CD14-positive monocyte (primary cell): ENCODE measurements at regions not wholly inside any gene's neighbourhood (a gene's known extent, or its start where the extent isn't known, plus 50 kb on each side); places are given as distances from the start of the nearest gene placed in this dataset.

Experiments used
- DNase-seq, 3 donors: peaks; one replicate each; pipeline ENCODE4 v3.0.0-alpha.2; 2011 to 2022
- H2AFZ ChIP-seq: 2 replicates; pipeline ENCODE4 v1.6.0; 2012; ENCODE audit warnings: mild to moderate bottlenecking, low read depth, low read length, inconsistent platforms; ENCODE audit not compliant: insufficient read depth, poor library complexity, severe bottlenecking
- H3K27ac ChIP-seq, 2 donors: 1 replicate in 1 of 2; 2 replicates in 1 of 2; pipeline ENCODE4 v1.5.1; 2012 to 2013; ENCODE audit warnings: low read length in 2 of 2, control low read depth in 1 of 2, inconsistent platforms in 1 of 2, low read depth in 1 of 2, mild to moderate bottlenecking in 1 of 2
- H3K27me3 ChIP-seq, 2 donors: one replicate each; pipeline versions ENCODE4 v1.6.0 to v1.6.1; 2011 to 2013; ENCODE audit warnings: low read length in 2 of 2; ENCODE audit not compliant: control insufficient read depth in 2 of 2, insufficient read depth in 2 of 2
- H3K36me3 ChIP-seq, 2 donors: replicated peaks in 1 of 2; 1 replicate in 1 of 2; 2 replicates in 1 of 2; pipeline versions ENCODE4 v1.5.1 to v1.6.1; 2012 to 2013; ENCODE audit warnings: low read length in 2 of 2, control low read depth in 1 of 2, inconsistent platforms in 1 of 2, mild to moderate bottlenecking in 1 of 2; ENCODE audit not compliant: insufficient read depth in 2 of 2, control insufficient read depth in 1 of 2
- H3K4me1 ChIP-seq, 2 donors: 1 replicate in 1 of 2; 2 replicates in 1 of 2; pipeline versions ENCODE4 v1.5.1 to v1.6.1; 2012 to 2013; ENCODE audit warnings: low read length in 2 of 2, control low read depth in 1 of 2, inconsistent platforms in 1 of 2, mild to moderate bottlenecking in 1 of 2, moderate library complexity in 1 of 2; ENCODE audit not compliant: insufficient read depth in 2 of 2, control insufficient read depth in 1 of 2
- H3K4me2 ChIP-seq: replicated peaks from 2 replicates; pipeline ENCODE3; 2012; ENCODE audit warnings: low read length, moderate library complexity, mild to moderate bottlenecking; ENCODE audit not compliant: poor library complexity, severe bottlenecking; ENCODE audit errors: extremely low read depth
- H3K4me3 ChIP-seq, 3 experiments: fragments of 200-600 bp in 1 of 3; sonication (generic) in 1 of 3; replicated peaks in 1 of 3; 1 replicate in 2 of 3; 2 replicates in 1 of 3; pipeline ENCODE4 v1.5.1; 2011 to 2013; ENCODE audit warnings: low read length in 3 of 3, mild to moderate bottlenecking in 3 of 3, control low read depth in 2 of 3, low read depth in 2 of 3, inconsistent platforms in 1 of 3, moderate library complexity in 1 of 3
- H3K79me2 ChIP-seq: 2 replicates; pipeline ENCODE4 v1.6.0; 2012; ENCODE audit warnings: mild to moderate bottlenecking, control low read depth, inconsistent platforms, low read length, moderate library complexity; ENCODE audit not compliant: insufficient read depth
- H3K9ac ChIP-seq: 2 replicates; pipeline ENCODE4 v1.6.0; 2017; ENCODE audit warnings: low read length, mild to moderate bottlenecking; ENCODE audit not compliant: insufficient read depth, poor library complexity, severe bottlenecking
- H3K9me3 ChIP-seq, 2 donors: replicated peaks in 1 of 2; 1 replicate in 1 of 2; 2 replicates in 1 of 2; pipeline versions ENCODE4 v1.5.1 to v1.6.1; 2012 to 2013; ENCODE audit warnings: low read length in 2 of 2, control low read depth in 1 of 2; ENCODE audit not compliant: control insufficient read depth in 1 of 2, insufficient read depth in 1 of 2
- H4K20me1 ChIP-seq: 2 replicates; pipeline ENCODE4 v1.6.0; 2012; ENCODE audit warnings: mild to moderate bottlenecking, low read length, control low read depth, moderate library complexity; ENCODE audit not compliant: insufficient read depth
- H3K27ac Mint-ChIP-seq, 7 donors: one replicate each; pipeline ENCODE4 v1.8.0; 2020; ENCODE audit warnings: mild to moderate bottlenecking in 7 of 7, mixed read lengths in 7 of 7, moderate library complexity in 6 of 7, inconsistent platforms in 2 of 7
- H3K27me3 Mint-ChIP-seq, 3 donors: one replicate each; pipeline ENCODE4 v1.8.0; 2021 to 2022; ENCODE audit warnings: low read depth in 3 of 3, mild to moderate bottlenecking in 3 of 3, mixed read lengths in 3 of 3, moderate library complexity in 3 of 3, inconsistent platforms in 1 of 3
- H3K36me3 Mint-ChIP-seq, 2 donors: one replicate each; pipeline ENCODE4 v1.8.0; 2020; ENCODE audit warnings: mixed read lengths in 2 of 2, inconsistent platforms in 1 of 2, mild to moderate bottlenecking in 1 of 2
- H3K4me1 Mint-ChIP-seq: one replicate; pipeline ENCODE4 v1.8.0; 2020; ENCODE audit warnings: mild to moderate bottlenecking, mixed read lengths
- H3K4me3 Mint-ChIP-seq, 2 donors: one replicate each; pipeline ENCODE4 v1.8.0; 2020; ENCODE audit warnings: mild to moderate bottlenecking in 2 of 2, mixed read lengths in 2 of 2, moderate library complexity in 1 of 2
- H3K9me3 Mint-ChIP-seq, 7 donors: one replicate each; pipeline ENCODE4 v1.8.0; 2020 to 2022; ENCODE audit warnings: mixed read lengths in 7 of 7, mild to moderate bottlenecking in 6 of 7, moderate library complexity in 6 of 7, inconsistent platforms in 2 of 7
- WGBS: methylation state at CpG from one replicate; pipeline ENCODE4 v1.1.5; 2013; ENCODE audit warnings: missing lambda C conversion rate; ENCODE audit not compliant: insufficient coverage; 5-methylcytosine and 5-hydroxymethylcytosine counted together
- intact Hi-C, 2 donors: fragments of 100-400 bp; cut with micrococcal nuclease; formaldehyde crosslinking; loops; one replicate each; pipeline versions ENCODE4 v1.15.0 to v1.15.1; 2023
- TF ChIP-seq, protein P1 (sequence below): fragments of 200-600 bp; IDR thresholded peaks from one replicate; pipeline ENCODE4 v1.8.0; 2022; ENCODE audit warnings: antibody characterized with exemption, mild to moderate bottlenecking

GRCh38 chr7:81170291-81170690 is 251.4 kb upstream of the SEMA3C start:
- Histone ChIP-seq H3K79me2 (no peaks in the 10 kb centered on the region), H2AFZ (no peak overlapping the region), H3K27ac (no peak overlapping the region), H4K20me1 (no peaks in the 10 kb centered on the region), H3K4me1 (no peaks in the 10 kb centered on the region), H3K27me3 (no peaks in the 10 kb centered on the region), H3K36me3 (no peaks in the 10 kb centered on the region), H3K9me3 (no peaks in the 10 kb centered on the region), H3K4me2 (no peak overlapping the region), H3K4me3 (no peak overlapping the region), H3K9ac (no peak overlapping the region)
- no CpG with 5 or more reads among the region's 3 CpGs for WGBS
- no peak overlapping the region for H3K4me3 Mint-ChIP-seq
- TF ChIP-seq, protein P1, sequence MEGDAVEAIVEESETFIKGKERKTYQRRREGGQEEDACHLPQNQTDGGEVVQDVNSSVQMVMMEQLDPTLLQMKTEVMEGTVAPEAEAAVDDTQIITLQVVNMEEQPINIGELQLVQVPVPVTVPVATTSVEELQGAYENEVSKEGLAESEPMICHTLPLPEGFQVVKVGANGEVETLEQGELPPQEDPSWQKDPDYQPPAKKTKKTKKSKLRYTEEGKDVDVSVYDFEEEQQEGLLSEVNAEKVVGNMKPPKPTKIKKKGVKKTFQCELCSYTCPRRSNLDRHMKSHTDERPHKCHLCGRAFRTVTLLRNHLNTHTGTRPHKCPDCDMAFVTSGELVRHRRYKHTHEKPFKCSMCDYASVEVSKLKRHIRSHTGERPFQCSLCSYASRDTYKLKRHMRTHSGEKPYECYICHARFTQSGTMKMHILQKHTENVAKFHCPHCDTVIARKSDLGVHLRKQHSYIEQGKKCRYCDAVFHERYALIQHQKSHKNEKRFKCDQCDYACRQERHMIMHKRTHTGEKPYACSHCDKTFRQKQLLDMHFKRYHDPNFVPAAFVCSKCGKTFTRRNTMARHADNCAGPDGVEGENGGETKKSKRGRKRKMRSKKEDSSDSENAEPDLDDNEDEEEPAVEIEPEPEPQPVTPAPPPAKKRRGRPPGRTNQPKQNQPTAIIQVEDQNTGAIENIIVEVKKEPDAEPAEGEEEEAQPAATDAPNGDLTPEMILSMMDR: no peak
- no peaks in the 10 kb centered on the region for H3K27me3 Mint-ChIP-seq
- no peaks in the 10 kb centered on the region for H3K9me3 Mint-ChIP-seq
- no peaks in the 10 kb centered on the region for H3K36me3 Mint-ChIP-seq
- H3K4me1 Mint-ChIP-seq: no peaks in the 10 kb centered on the region
- H3K27ac Mint-ChIP-seq: no peak overlapping the region
- intact Hi-C loops: no loop called here
- no peak for DNase-seq

DNA sequence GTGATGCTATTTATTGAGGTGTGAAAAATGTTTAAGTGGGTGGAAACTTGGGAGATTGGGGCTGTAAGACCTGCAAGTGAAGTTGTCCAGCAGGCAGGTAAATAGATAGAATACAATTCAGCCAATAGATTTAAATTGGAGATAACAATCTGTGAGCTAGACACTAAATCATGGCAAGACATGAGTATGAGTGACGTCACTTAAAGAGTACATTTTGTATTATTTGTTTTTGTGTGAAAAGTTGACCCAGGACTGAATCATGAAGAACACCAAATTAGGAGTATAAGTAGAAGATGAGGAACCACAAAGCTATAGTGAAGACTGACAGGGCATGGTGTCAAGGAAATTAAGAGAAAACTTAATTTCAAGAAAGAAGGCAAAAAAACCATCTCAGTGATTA is 249.1 kb upstream of the SEMA3C start:
- Histone ChIP-seq H3K9me3 (no peaks in the 10 kb centered on the region), H3K79me2 (no peaks in the 10 kb centered on the region), H3K36me3 (no peaks in the 10 kb centered on the region), H3K27ac (no peak overlapping the region), H3K4me2 (no peak overlapping the region), H3K4me1 (no peaks in the 10 kb centered on the region), H3K4me3 (no peak overlapping the region), H3K9ac (no peak overlapping the region), H3K27me3 (no peaks in the 10 kb centered on the region), H4K20me1 (no peaks in the 10 kb centered on the region), H2AFZ (no peak overlapping the region)
- Mint-ChIP-seq H3K4me3 (no peak overlapping the region), H3K4me1 (no peaks in the 10 kb centered on the region), H3K9me3 (peaks cover 0 to 3% (median 0%) of the 10 kb centered on the region in 7 donors), H3K27ac (no peak overlapping the region), H3K27me3 (no peaks in the 10 kb centered on the region), H3K36me3 (no peaks in the 10 kb centered on the region)
- no peak for DNase-seq
- WGBS: no CpG with 5 or more reads among the region's 1 CpG
- TF ChIP-seq, protein P1: no peak
- intact Hi-C loops: no loop called here
